ENCODE measurements at regions not wholly inside any gene's neighbourhood (a gene's known extent, or its start where the extent isn't known, plus 50 kb on each side); places are given as distances from the start of the nearest gene placed in this dataset.
"Not testable (repeated sequence)": the region's sequence is repeated elsewhere in the genome, so short reads cannot be mapped to it uniquely, and the experiment has no call there.

DNA sequence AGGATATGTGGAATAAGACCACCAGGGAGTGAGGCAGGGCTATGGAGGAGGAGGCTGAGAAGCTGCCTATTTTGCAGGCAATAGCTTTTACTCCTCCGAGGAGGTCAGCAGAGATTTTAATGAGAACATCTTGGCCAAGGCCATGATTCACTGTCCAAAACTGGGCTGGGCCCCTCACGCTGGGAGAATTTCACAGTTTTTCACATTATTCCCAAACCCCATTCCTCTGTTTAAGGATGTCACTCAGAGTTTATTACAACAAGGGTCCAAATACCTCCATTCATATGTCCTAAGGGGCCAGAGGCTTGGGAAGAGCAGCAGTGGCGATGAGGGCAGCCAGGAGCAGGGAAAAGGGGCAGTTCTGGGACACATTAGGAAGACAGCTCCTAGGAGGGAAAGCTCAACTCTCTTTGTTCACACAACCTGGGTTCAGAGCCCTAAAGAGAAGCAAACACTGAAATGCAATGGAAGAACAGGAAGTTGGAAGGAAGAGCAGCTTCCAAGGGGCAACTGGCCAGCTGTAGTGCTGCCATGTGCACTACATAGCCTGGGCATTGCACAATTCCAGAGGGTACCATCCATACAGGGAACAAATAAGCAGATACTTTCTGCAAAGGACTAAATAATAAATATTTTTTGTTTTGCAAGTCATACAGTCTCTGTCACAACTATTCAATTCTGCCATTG lies 283.2 kb downstream of the NUAK1 start:
- no peak for DNase-seq

DNA sequence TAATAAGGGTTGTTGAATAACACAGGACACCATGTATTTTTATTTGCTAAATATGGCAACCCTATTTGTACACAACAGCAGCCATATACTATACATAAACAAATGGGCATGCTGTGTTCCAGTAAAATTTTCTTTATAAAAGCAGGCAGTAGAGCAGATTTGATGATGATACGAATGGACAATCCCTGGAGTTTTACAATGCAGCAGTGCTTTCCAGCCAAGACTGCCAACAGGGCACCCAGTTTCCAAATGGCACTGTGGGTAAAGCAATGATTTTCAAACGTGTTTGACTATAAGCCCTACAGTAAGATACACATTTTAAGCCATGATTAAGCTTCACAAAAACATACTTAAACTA lies 282.7 kb downstream of the NUAK1 start:
- no peak for DNase-seq

DNA sequence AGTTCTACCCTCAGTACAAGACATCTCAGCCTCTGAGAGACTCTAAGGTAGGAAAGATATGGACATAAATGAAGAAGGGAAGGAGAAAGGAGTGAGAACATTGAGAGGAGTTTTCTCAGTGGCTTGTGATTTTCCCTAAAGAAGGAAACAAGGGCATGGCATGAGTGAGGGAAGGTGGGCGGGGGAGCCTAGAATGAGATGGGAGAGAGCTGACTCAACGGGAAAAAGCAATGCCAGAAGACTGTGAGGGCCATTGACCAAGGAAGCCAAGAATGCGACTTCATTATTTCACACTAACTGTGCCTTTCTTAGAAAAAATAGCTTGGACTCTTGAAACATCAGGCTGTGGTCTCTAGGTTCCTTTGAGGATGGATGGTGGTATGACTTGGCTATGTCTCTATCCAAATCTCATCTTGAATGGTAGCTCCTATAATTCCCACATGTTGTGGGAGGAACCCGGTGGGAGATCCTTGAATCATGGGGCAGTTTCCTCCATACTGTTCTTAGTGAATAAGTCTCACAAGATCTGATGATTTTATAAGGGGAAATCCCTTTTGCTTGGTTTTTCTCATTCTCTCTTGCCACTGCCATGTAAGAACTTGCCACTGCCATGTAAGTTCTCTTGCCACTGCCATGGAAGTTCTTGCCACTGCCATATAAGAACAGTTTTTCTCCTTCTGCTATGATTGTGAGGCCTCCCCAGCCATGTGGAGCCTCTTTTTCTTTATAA lies 279.6 kb downstream of the NUAK1 start:
- DNase-seq, result no peak

DNA sequence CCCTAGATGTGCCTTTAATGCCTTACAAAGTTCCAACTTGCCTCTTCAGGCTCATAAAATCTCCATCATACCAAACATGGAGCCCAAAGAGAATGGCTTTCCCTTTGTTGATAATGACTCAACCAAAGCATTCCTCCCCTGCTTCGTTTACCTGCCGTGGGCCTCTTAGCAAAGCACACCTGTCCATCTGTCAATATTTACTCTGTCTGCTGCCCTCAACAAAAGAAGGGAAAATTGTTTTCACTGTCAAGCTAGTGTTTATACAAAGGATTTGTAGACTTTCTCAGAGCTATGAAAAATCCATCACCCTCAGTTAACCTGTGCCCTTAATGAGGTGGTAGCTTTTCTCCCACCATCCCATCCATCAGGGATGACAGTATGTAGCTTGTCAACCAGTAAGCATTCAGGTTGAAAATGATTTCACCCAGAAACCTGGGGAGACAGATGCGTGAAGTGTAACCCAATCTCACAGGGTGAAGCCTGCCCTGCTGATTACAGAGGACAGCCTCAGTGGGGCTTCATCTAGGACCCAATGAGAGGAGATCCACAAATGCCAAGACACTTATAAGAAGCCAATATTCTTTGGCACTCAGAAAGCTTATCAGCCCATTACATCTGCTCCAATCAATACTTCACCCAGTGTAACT lies 278.1 kb downstream of the NUAK1 start:
- no peak for DNase-seq

DNA sequence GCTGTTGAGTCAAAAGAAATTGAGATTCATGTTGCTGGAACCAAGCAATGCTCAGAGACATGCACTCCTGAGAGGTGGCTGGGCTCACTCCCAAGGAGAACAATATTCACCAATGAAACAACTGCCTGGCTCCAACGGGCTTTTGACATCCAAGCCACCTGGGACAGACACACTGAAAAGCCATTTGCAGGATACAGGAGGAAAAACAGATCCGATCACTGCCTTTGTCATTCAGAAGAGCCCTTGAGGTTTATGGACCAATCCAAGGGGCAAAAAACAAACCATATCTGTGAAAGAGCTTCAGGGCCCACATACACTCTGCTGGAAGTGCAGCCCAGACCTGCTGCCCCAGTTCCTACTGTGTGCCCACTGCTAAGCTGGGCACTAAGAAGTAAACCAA lies 277.5 kb downstream of the NUAK1 start:
- no peak for DNase-seq

DNA sequence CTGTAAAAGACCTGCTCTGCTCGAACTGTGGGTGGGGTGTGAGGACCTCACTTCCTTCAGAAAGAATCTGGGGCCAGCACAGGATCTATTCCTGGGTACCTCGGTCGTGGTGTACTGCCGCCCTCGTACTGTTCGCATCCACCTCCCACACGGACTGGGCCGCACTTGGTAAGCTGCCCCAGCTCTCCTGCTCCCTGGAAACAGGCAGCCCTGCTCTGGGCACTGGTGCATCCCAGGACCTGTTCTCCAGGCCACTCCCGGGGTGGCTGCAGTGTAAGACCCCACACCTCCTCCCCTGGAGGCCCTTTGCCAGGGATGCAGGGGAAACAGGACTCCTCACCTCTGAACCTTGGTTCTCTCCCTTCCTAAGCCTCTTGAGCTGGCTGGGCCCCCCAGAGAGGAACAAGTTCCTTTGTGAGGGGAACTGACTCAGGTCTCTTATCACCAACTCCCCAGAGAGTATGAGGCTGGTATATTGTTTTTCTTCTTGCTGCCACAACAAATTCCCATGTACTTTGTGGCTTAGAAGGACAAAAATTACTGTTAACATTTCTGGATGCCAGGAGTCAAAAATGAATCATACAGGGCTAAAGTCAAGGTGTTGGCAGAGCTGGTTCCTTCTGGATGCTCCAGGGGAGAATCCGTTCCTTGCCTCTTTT lies 276.5 kb downstream of the NUAK1 start:
- DNase-seq, result no peak

DNA sequence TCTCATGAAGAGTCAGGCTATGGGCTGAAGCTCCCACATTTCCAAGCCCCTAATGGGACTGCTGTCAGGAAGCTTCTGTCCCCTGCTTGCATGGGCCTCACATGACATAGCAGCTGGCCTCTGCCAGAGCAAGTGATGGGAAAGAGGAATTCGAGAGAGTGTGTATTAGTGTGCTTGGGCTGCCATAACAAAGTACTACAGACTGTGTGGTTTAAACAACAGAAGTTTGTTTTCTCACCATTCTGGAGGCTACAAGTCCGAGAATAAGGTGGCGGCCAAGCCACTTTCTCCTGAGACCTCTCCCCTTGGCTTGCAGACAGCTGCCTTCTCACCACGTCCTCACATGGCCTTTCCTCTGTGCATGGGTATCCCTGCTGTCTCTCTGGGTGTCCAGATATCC lies 274.4 kb downstream of the NUAK1 start:
- no peak for DNase-seq

DNA sequence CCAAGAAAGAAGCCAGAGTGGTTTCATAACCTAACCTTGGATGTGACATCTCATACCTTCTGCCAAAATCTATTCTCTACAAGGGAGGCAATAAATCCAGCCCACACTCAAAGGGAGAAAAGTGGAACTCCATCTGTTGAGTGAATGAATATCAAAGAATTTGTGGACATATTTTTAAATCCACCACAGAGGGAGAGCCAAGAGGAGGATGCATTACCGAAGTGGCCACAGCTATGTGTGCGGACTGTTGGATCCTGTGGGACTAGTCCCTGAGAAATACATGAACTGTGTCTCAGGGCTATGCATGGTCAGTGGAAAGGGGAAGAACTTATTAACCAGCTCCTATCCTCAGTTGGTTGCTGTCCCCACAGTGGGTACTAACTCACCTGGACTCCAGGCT lies 273.9 kb downstream of the NUAK1 start:
- no peak for DNase-seq

DNA sequence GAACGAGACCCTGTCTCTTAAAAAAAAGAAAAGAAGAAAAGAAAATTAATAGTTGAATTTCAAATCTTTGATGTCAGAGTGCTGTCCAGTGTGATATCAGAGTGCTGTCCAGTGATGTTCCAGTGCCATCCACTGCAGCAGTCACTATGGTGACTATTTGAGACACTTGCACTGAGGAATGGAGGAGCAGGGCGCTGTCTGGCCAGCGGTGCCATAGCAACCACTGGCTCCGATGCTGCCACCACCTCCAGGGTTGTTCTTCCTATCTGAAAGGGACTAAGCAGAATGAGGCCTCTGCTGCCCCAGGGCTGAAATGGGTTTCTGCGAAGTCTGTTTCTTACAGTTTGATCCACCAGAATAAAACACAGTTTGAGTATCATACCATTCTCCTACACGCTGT lies 272.9 kb downstream of the NUAK1 start:
- no peak for DNase-seq

DNA sequence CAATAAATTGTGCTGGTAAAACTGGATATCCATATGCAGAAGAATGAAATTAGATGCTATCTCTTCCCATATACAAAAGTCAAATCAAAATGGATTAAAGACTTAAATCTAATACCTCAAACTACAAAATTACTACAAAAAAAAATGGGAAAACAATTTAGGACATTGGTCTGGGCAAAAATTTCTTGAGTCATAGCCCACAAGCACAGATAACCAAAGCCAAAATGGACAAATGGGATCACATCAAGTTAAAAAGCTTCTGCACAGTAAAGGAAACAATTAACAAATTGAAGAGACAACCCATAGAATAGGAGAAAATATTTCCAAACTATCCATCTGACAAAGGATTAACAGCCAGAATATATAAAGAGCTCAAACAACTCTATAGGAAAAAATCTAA lies 264.6 kb downstream of the NUAK1 start:
- no peak for DNase-seq

DNA sequence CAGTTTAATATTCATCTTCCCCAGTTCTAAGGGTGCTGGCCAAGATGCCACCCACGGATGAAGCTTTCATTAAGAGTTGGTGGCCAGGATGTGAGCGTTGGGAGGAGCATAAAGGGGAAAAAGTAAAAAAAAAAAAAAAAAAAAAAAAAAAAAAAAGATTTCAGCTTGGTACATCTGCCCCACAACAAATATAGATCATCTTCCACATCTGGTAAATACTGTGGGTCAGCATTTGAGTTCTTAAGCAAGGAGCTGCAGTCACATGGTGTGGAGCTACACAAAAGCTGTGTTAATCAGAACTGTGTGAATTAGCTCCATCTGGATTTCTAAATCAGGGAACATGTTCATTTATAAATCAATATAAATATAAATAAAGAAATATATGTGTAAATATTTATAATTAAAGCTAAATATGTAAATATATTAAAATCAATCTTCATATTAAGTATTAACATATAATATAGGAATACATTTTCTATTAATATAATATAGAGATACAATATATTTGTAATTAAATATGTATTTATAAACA lies 262.3 kb downstream of the NUAK1 start:
- no peak for DNase-seq

DNA sequence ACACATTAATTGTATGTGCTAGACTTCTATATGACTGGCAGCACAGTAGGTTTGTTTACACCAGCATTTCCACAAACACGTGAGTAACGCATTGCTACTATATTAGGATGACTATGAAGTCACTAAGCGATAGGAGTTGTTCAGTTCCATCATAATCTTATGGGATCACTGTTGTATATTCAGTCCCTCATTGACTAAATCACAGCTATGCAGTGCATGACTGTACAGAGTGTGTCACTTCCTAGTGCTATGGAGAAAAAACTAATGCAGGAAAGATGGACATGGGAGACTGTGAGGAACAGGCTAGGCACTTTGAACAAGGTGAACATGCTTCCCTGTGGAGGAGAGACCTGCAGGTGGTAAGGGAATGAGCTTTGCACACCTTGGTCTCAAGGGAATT lies 259.8 kb downstream of the NUAK1 start:
- no peak for DNase-seq

DNA sequence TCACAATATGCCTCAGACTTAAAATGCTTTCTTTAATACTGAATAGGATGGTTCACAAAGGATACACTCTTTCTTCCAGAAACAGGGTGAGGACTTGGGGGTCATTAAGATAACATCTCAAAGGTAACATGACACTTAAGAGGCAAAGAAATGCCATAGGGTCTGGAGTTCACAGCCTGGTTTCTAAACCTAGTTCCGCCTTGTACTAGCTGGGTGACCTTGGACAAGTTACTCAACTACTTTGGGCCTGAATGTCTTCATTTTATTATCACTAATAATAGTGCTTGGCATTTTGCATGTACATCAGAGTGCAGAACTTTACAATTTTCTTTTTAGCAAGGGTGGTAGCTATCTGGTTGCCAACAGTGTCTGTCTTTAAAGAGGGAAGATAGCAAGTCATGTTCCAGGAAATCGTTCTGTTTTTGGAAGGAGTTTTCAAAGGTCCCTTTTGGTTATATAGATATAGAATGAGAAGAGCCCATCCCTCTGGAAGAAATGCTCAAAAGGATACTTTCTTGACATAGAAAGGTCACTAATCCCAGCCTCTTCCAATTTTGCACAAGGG lies 257.8 kb downstream of the NUAK1 start:
- no peak for DNase-seq

DNA sequence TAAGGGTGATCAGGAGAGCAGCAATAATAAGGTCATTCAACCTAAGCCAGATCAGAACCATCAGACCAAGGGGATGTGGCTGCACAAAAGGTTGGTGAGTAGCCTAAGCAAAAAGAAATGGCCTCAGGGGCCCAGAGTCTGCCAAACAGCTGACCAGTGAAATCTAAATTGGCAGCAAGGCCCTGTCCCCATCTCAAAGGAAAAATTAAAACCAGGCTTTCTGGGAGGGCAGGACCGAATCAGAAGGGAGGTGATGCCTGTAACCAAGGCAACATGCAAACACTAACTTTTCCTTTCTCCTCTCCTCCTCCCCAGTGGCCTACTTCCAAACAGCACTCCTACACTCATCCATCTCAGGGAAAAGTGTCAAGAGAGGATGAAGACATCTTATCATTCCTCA lies 256.4 kb downstream of the NUAK1 start:
- no peak for DNase-seq

DNA sequence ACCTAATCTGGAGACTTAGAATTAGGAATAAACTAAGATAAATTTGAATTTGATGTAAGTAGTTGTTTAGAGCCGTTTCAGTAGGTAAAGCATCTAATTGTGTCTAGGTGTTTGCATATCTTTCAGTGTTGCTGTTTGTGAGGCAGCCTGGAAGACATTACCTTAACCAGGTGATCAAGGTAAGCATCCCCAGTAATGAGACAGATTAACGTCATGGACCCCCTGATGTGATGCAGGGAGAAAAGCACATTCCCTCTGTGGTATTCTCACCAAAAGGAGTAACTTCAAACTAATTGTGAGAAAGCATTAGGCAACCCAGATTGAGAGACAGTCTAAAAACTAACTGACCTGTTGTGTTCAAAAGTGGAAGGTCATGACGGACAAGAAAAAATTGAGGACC lies 251.6 kb downstream of the NUAK1 start:
- no peak for DNase-seq

DNA sequence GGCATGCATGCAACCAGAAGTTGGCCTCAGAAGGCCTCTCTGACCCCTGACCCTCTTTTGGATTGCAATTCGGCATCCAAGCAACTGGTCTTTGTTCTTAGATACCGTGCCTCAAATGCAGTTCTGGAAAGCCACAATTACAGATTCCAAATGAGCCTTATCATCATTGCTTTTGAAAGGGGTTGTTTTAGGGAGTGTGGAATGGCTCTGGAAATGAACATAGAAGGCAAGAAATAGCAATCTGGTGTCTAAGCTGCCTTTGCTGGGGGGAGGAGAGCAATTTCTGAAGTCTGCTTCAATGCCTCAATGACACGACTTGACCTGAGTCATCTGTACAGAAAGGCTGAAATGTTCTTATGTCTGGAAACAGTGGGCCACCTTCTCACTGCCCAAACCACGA lies 250.1 kb downstream of the NUAK1 start:
- DNase-seq, result no peak

DNA sequence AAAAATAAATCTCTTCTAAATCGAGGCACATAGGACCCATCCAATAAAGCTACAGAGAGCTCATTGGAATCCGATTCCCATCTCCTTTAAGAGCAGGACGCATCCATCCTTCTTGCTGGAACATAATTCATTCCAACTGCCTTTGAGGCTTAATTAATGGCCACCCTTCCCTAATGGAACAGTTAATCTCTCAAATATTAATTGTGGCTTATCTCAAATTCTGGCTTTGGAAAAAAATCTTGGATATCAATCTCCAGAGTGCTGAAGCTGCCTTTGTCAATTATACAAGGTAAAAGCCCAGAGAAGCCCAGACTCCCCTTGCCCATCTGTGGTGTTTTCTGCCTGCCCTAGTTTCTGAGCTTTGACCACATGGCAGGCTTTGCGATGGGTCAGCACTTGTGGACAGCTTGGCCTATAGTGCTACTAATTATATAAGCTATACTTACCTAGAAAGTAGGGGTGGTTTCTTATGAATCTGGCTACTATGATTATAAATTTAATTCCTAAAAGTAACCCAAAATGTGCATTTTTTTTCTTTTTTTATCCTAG lies 246.3 kb downstream of the NUAK1 start:
- DNase-seq, result no peak

DNA sequence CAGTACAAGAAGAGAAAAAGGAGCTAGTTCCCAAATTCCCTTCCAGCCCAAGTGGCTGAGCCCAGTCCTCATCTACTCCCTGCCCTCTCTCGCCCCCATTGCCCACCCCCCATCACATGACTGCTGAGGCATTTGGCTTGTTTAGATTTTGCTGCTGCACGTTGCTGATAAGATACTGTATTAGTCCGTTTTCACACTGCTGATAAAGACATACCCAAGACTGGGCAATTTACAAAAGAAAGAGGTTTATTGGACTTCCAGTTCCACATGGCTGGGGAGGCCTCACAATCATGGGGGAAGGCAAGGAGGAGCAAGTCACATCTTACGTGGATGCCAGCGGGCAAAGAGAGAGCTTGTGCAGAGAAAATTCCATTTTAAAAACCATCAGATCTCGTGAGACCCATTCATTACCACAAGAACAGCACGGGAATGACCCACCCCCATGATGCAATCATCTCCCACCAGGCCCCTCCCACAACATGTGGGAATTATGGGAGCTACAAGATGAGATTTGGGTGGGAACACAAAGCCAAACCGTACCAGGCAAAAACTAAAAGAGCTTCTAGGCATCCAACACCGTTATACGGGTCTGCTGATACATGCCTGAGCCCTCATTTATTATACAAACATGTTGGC lies 243.4 kb downstream of the NUAK1 start:
- not testable (repeated sequence) for DNase-seq

DNA sequence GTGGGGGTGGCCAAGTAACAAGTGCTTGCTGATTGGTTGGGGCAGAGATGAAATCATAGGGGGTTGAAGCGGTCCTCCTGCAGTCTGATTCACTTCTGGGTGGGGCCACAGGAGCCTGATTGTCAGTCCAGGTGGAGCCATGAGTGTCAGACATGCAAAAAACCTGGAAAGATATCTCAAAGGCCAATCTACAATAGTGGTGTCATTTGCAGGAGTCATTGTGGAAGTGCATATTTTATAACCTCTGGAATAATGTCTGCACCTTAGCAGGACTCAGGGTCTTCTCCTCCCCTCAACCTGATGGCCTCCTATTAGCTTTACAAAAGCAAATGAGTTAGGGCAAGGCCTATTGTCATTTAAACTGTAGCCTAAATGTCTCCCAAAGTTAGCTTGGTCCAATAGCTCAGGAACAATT lies 241.4 kb downstream of the NUAK1 start:
- no peak for DNase-seq

DNA sequence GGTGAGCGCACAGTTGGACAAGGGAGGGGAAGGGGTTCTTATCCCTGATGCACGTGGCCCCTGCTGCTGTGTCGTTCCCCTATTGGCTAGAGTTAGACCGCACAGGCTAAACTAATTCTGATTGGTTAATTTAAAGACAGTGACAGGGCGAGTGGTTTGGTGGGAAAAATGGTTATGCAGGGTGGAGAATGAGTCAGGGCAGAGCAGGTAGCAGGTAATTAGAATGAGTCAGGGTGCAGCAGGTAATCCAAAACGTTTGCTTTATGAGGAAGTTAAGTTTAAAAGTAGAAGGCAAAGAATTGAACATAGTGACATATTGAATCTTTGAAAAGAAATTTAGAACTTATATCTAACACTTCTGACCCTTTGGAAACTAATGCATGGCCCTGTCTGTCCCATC lies 240.5 kb downstream of the NUAK1 start:
- DNase-seq, result not testable (repeated sequence)

DNA sequence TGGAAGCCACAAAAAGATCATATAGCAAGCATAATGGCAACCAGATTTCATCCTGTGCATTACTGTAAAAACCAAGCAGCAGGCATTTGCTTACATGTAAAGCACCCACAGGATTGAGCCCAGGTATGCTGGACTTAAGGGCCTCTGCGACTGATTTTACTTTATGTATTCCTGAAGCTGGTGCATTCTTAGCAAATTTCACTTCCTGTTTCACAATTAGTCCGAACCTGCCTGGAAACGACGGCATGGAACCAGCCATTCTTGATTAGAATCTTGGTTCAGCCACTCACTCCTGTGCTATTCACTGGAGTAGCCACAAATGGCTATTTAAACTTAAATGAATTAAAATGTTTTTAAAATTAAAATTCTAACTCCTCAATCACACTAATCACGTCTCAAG lies 239.2 kb downstream of the NUAK1 start:
- DNase-seq, result no peak

DNA sequence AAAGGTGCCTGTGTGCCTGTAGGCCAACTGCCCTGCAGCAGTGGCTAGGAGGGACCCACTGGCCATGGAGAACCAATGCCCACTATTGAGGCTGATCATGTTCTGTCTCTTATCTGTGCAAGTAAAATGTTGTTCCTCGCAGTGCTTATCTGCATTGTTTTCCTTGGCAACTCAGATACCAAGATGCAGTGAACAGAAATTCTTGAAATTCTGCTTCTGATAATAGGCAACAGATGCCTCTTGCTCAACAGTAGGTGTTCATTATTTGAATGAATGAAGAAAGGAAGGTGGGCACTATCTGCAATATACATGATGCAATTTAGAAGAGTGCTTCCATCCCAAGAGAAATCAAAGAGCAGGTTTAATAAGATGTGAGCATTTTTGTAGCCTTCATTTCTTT lies 232.2 kb downstream of the NUAK1 start:
- DNase-seq, result no peak

DNA sequence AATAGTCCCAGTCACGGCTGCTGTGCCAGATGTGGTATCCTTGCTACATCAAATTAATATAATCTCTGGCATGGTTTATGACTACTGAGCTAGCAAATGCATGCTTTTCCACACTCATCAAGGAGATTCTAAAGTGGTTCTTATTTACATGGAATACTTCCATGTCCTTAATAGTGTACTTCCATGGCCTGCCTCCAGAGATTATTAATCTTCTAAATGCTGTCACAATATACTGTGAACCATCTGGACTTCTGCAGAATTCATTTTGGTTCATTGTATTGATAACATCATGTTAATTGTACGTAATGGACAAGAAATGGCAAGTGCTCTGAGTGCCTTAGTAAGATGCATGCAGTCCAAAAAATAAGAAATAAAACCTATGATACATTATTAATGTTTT lies 230.8 kb downstream of the NUAK1 start:
- DNase-seq, result no peak

Data from CD4-positive, alpha-beta T cell treated with Interleukin-10 for 1 hour (primary cell).